Sigmoid colon (tissue), 6 donors: ENCODE measurements at regions not wholly inside any gene's neighbourhood (a gene's known extent, or its start where the extent isn't known, plus 50 kb on each side); places are given as distances from the start of the nearest gene placed in this dataset.

ENCODE experiments used
- DNase-seq: peaks from one replicate; pipeline ENCODE4 v3.0.0-alpha.2; 2019
- H3K27ac ChIP-seq, 4 donors: fragments of 200-600 bp; sonication (generic); one replicate each; pipeline ENCODE4 v1.5.1; 2016 to 2019; ENCODE audit warnings: mild to moderate bottlenecking in 1 of 4
- H3K27me3 ChIP-seq, 3 donors: fragments of 200-600 bp; sonication (generic); one replicate each; pipeline ENCODE4 v1.5.1; 2019; ENCODE audit warnings: mild to moderate bottlenecking in 1 of 3
- H3K36me3 ChIP-seq, 4 donors: fragments of 200-600 bp; sonication (generic); one replicate each; pipeline ENCODE4 v1.5.1; 2016 to 2019
- H3K4me1 ChIP-seq, 4 donors: fragments of 200-600 bp; sonication (generic); one replicate each; pipeline ENCODE4 v1.5.1; 2017 to 2019
- H3K4me3 ChIP-seq, 4 donors: fragments of 200-600 bp; sonication (generic); one replicate each; pipeline ENCODE4 v1.5.1; 2017 to 2019; ENCODE audit warnings: mild to moderate bottlenecking in 2 of 4, moderate library complexity in 1 of 4
- H3K9me3 ChIP-seq, 4 donors: fragments of 200-600 bp in 3 of 4; sonication (generic) in 3 of 4; one replicate each; pipeline versions ENCODE4 v1.5.1 to v1.6.1; 2013 to 2019
- CTCF ChIP-seq, 4 experiments: fragments of 450-650 bp in 3 of 4; fragments of 200-600 bp in 1 of 4; IDR thresholded peaks; one replicate each; pipeline ENCODE4 v1.5.1; 2016 to 2019; ENCODE audit warnings: antibody characterized with exemption in 4 of 4, mild to moderate bottlenecking in 3 of 4, moderate library complexity in 2 of 4
- EP300 ChIP-seq, 4 donors: sonication (generic); formaldehyde crosslinking; IDR thresholded peaks; one replicate each; pipeline ENCODE4 v1.6.1; 2017; ENCODE audit warnings: antibody characterized with exemption in 4 of 4
- POLR2A ChIP-seq, 2 donors: fragments of 450-650 bp; IDR thresholded peaks; one replicate each; pipeline ENCODE4 v1.6.1; 2016; ENCODE audit warnings: antibody characterized with exemption in 2 of 2, mild to moderate bottlenecking in 2 of 2, moderate library complexity in 2 of 2
- POLR2AphosphoS5 ChIP-seq, 4 donors: sonication (generic); formaldehyde crosslinking; IDR thresholded peaks; one replicate each; pipeline ENCODE4 v1.6.1; 2017; ENCODE audit warnings: antibody characterized with exemption in 4 of 4
- WGBS, 2 donors: extraction: QIAGEN DNeasy Blood & Tissue Kit; methylation state at CpG; one replicate each; pipeline ENCODE4 v1.1.7; 2013; 5-methylcytosine and 5-hydroxymethylcytosine counted together
- intact Hi-C: fragments of 100-400 bp; cut with DNase I; formaldehyde crosslinking; loops from one replicate; pipeline ENCODE4 v1.15.1; 2023
- donor health status: healthy with polysubstance abuse.
- donor health status: healthy.

DNA sequence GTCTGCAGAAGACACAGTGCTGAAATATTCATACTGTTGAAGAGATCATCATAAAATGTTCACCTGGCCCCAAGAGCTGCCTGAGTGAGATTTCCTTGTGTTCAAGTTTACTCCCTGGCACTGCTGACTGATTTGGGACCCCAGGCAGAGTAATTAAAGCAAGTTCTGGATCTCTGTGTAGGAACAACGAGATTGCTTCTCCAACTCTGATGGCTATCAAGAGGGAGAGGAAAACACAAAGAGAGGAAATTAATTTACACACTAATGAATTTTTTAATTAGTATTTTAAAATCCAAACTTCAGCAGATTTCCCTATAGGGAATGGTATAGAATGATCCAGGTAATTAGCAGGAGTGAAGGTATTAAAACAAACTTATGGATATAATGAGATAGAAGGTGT, 711.8 kb downstream of the DCDC2C start:
- WGBS, 2 donors: 52 to 58% methylated on average over 1 of the region's 1 CpG
- TF ChIP-seq EP300 (IDR thresholded peaks at IDR 0.05) (no peak), POLR2AphosphoS5 (IDR thresholded peaks at IDR 0.05) (no peak), CTCF (IDR thresholded peaks at IDR 0.05) (no peak), POLR2A (IDR thresholded peaks at IDR 0.05) (no peak)
- H3K36me3 ChIP-seq: no peaks in the 10 kb centered on the region
- intact Hi-C loops: no loop called here
- no peak for DNase-seq
- no peaks in the 10 kb centered on the region for H3K4me1 ChIP-seq
- H3K4me3 ChIP-seq: no peak overlapping the region
- peaks cover 0 to 5% (median 0%) of the 10 kb centered on the region in 4 donors for H3K9me3 ChIP-seq
- H3K27ac ChIP-seq: no peak overlapping the region
- H3K27me3 ChIP-seq: no peaks in the 10 kb centered on the region

GRCh38 chr2:4415810-4416413, 712.5 kb downstream of the DCDC2C start:
- DNase-seq: no peak
- Histone ChIP-seq H3K27me3 (no peaks in the 10 kb centered on the region), H3K27ac (no peak overlapping the region), H3K9me3 (peaks cover 0 to 5% (median 0%) of the 10 kb centered on the region in 4 donors), H3K4me1 (no peaks in the 10 kb centered on the region), H3K36me3 (no peaks in the 10 kb centered on the region), H3K4me3 (no peak overlapping the region)
- WGBS, 2 donors: 98 to 99% methylated on average over 1 of the region's 1 CpG
- intact Hi-C loops: no loop called here
- TF ChIP-seq POLR2A (IDR thresholded peaks at IDR 0.05) (no peak), POLR2AphosphoS5 (IDR thresholded peaks at IDR 0.05) (no peak), EP300 (IDR thresholded peaks at IDR 0.05) (no peak), CTCF (IDR thresholded peaks at IDR 0.05) (no peak)

GRCh38 chr2:4416431-4416830, 713.1 kb downstream of the DCDC2C start:
- TF ChIP-seq POLR2A (IDR thresholded peaks at IDR 0.05) (no peak), CTCF (IDR thresholded peaks at IDR 0.05) (no peak), EP300 (IDR thresholded peaks at IDR 0.05) (no peak), POLR2AphosphoS5 (IDR thresholded peaks at IDR 0.05) (no peak)
- Histone ChIP-seq H3K27ac (no peak overlapping the region), H3K27me3 (no peaks in the 10 kb centered on the region), H3K36me3 (no peaks in the 10 kb centered on the region), H3K4me3 (no peak overlapping the region), H3K4me1 (no peaks in the 10 kb centered on the region), H3K9me3 (peaks cover 0 to 5% (median 0%) of the 10 kb centered on the region in 4 donors)
- no peak for DNase-seq
- 86% methylated on average over 4 of the region's 4 CpGs for WGBS, 2 donors
- intact Hi-C loops: no loop called here

DNA sequence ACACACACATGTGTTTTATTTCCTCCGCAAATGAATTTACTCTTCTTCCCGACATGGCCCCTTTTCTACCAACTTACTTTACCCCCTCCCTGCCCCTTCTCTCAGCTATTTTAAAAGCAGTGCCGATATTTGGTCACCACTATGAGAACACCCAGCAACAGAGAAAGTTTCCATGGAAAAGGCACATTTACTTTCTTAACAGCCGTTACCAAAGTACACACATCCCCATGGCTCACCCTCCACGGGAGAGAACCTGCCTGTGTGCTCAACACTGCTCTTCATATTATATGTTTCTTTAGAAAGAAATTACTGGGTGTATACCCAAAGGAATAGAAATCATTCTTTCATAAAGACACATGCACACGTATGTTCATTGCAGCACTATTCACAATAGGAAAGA, 714.4 kb downstream of the DCDC2C start:
- Histone ChIP-seq H3K36me3 (no peaks in the 10 kb centered on the region), H3K27me3 (no peaks in the 10 kb centered on the region), H3K27ac (no peak overlapping the region), H3K4me1 (no peaks in the 10 kb centered on the region), H3K4me3 (no peak overlapping the region), H3K9me3 (peaks cover 0 to 2% (median 0%) of the 10 kb centered on the region in 4 donors)
- TF ChIP-seq POLR2AphosphoS5 (IDR thresholded peaks at IDR 0.05): no peak
- no peak for TF ChIP-seq EP300 (IDR thresholded peaks at IDR 0.05)
- no peak for TF ChIP-seq CTCF (IDR thresholded peaks at IDR 0.05)
- TF ChIP-seq POLR2A (IDR thresholded peaks at IDR 0.05): no peak
- WGBS, 2 donors: 84 to 90% methylated on average over 6 of the region's 6 CpGs
- intact Hi-C loops: no loop called here
- DNase-seq: no peak

GRCh38 chr2:4420032-4420431, 716.7 kb downstream of the DCDC2C start:
- no peak for DNase-seq
- WGBS, 2 donors: 37 to 45% methylated on average over 3 of the region's 3 CpGs

More at GRCh38 chr2:4420032-4420431, 716.7 kb downstream of the DCDC2C start:
- Histone ChIP-seq H3K9me3 (peaks cover 0 to 2% (median 0%) of the 10 kb centered on the region in 4 donors), H3K27me3 (no peaks in the 10 kb centered on the region), H3K4me3 (no peak overlapping the region), H3K4me1 (no peaks in the 10 kb centered on the region), H3K27ac (no peak overlapping the region), H3K36me3 (no peaks in the 10 kb centered on the region)
- TF ChIP-seq POLR2AphosphoS5 (IDR thresholded peaks at IDR 0.05) (no peak), EP300 (IDR thresholded peaks at IDR 0.05) (no peak), CTCF (IDR thresholded peaks at IDR 0.05) (no peak), POLR2A (IDR thresholded peaks at IDR 0.05) (no peak)
- intact Hi-C loops: no loop called here
